D721Med (cell line): ENCODE measurements at regions not wholly inside any gene's neighbourhood (a gene's known extent, or its start where the extent isn't known, plus 50 kb on each side); places are given as distances from the start of the nearest gene placed in this dataset.
"Not testable (repeated sequence)": the region's sequence is repeated elsewhere in the genome, so short reads cannot be mapped to it uniquely, and the experiment has no call there.

Experiments
- DNase-seq: peaks from one replicate; pipeline ENCODE4 v3.0.0; 2011; ENCODE audit warnings: low spot score; ENCODE audit not compliant: insufficient read length
- FAIRE-seq: peaks from 2 replicates; lab custom pipeline; 2011; peaks lifted over from hg19 to GRCh38; lab: Jason Lieb, UNC
- CTCF ChIP-seq: IDR thresholded peaks from 2 replicates; pipeline ENCODE4 v1.5.1; 2012; ENCODE audit warnings: mild to moderate bottlenecking, control low read depth; ENCODE audit not compliant: insufficient read depth; ENCODE audit errors: missing control alignments

GRCh38 chr2:182597570-182598295, 118.3 kb upstream of the DNAJC10 start:
- no peak for FAIRE-seq

GRCh38 chr2:182598626-182599025, 117.4 kb upstream of the DNAJC10 start:
- no peak for DNase-seq
- FAIRE-seq: no peak
- no peak for TF ChIP-seq CTCF

More at GRCh38 chr2:182597570-182598295, 118.3 kb upstream of the DNAJC10 start:
- no peak for TF ChIP-seq CTCF
- no peak for DNase-seq

- DNase-seq (no peak), FAIRE-seq (no peak)
- TF ChIP-seq CTCF: no peak
Observed at GRCh38 chr2:182605166-182605565, 110.9 kb upstream of the DNAJC10 start.

GRCh38 chr2:182606728-182607681, 109.1 kb upstream of the DNAJC10 start:
- TF ChIP-seq CTCF: no peak
- DNase-seq: no peak
- FAIRE-seq: no peak

- FAIRE-seq (no peak), DNase-seq (no peak)
- no peak for TF ChIP-seq CTCF
Observed at GRCh38 chr2:182608181-182608845, 107.7 kb upstream of the DNAJC10 start.

- not testable (repeated sequence) for FAIRE-seq, DNase-seq
Observed at GRCh38 chr2:182609005-182609404, 107.1 kb upstream of the DNAJC10 start.

GRCh38 chr2:182610231-182610630, 105.8 kb upstream of the DNAJC10 start:
- FAIRE-seq (no peak), DNase-seq (no peak)
- no peak for TF ChIP-seq CTCF
